A549 (cell line): ENCODE measurements at regions not wholly inside any gene's neighbourhood (a gene's known extent, or its start where the extent isn't known, plus 50 kb on each side); places are given as distances from the start of the nearest gene placed in this dataset.

Experiments
- ATAC-seq, 2 experiments: fragments of 200-7000 bp in 1 of 2; fragments of >200 bp in 1 of 2; cut with Nextera tagmentation in 1 of 2; cut with Tn5 transposase in 1 of 2; 3 replicates each; pipeline versions ENCODE4 v1.8.0 to v1.9.1; 2018 to 2020; ENCODE audit warnings: mild to moderate bottlenecking in 1 of 2, moderate library complexity in 1 of 2
- CTCF ChIA-PET: fragments of 300-600 bp; sonication (Branson Sonifier 250); formaldehyde crosslinking; extraction: SDS; loops from one replicate; lab custom pipeline; 2021; ENCODE audit warnings: antibody characterized with exemption, inconsistent platforms; lab: Yijun Ruan, JAX
- POLR2A ChIA-PET: fragments of 350-600 bp; formaldehyde crosslinking; extraction: SDS; loops from one replicate; lab custom pipeline; 2021; ENCODE audit warnings: antibody characterized with exemption, inconsistent platforms; lab: Yijun Ruan, JAX
- DNase-seq, 2 experiments: peaks; one replicate each; pipeline versions ENCODE4 v3.0.0 to v3.0.0-alpha.2; 2011 to 2016; ENCODE audit warnings: low read depth in 1 of 2, low spot score in 1 of 2
- FAIRE-seq: peaks from 2 replicates; lab custom pipeline; 2011; peaks lifted over from hg19 to GRCh38; lab: Jason Lieb, UNC
- H3K27ac ChIP-seq, 2 experiments: fragments of >200 bp; sonication (Bioruptor Twin); formaldehyde crosslinking; 3 replicates each; pipeline ENCODE4 v1.5.1; 2016 to 2017
- H3K4me1 ChIP-seq: fragments of >200 bp; sonication (Bioruptor Twin); formaldehyde crosslinking; 3 replicates; pipeline ENCODE4 v1.6.1; 2016
- H3K4me2 ChIP-seq: fragments of >200 bp; sonication (Bioruptor Twin); formaldehyde crosslinking; 3 replicates; pipeline ENCODE4 v1.6.1; 2016
- H3K4me3 ChIP-seq: fragments of >200 bp; sonication (Bioruptor Twin); formaldehyde crosslinking; 3 replicates; pipeline ENCODE4 v1.5.1; 2016
- H3K9me3 ChIP-seq: fragments of >200 bp; sonication (Bioruptor Twin); formaldehyde crosslinking; 3 replicates; pipeline ENCODE4 v1.6.1; 2016
- BHLHE40 ChIP-seq: IDR thresholded peaks from 2 replicates; pipeline ENCODE4 v1.6.1; 2012; ENCODE audit warnings: low read depth, low read length, inconsistent platforms
- CHD4 ChIP-seq: fragments of 200-600 bp; sonication (generic); IDR thresholded peaks from 2 replicates; pipeline ENCODE4 v1.6.1; 2016; ENCODE audit warnings: antibody characterized with exemption, mild to moderate bottlenecking, borderline replicate concordance
- CTCF ChIP-seq: fragments of >200 bp; sonication (Bioruptor Twin); formaldehyde crosslinking; IDR thresholded peaks from 3 replicates; pipeline ENCODE4 v1.5.1; 2016
- E2F6 ChIP-seq: IDR thresholded peaks from 2 replicates; pipeline ENCODE4 v1.6.1; 2012; ENCODE audit warnings: low read depth, borderline replicate concordance
- ELK1 ChIP-seq: fragments of 150-350 bp; IDR thresholded peaks from 2 replicates; pipeline ENCODE4 v1.6.1; 2014; ENCODE audit warnings: low read depth, mild to moderate bottlenecking, low read length
- FOXS1 ChIP-seq: fragments of 250-450 bp; sonication (Bioruptor Pico); IDR thresholded peaks from 2 replicates; pipeline ENCODE4 v1.5.0; 2020; ENCODE audit warnings: mild to moderate bottlenecking, moderate library complexity
- GATA3 ChIP-seq: IDR thresholded peaks from 2 replicates; pipeline ENCODE4 v1.6.1; 2012; ENCODE audit warnings: borderline replicate concordance
- HES2 ChIP-seq: fragments of >200 bp; sonication (Bioruptor Twin); formaldehyde crosslinking; IDR thresholded peaks from 2 replicates; pipeline ENCODE4 v1.6.1; 2016
- HOXA7 ChIP-seq: fragments of 250-450 bp; sonication (Bioruptor Pico); IDR thresholded peaks from 2 replicates; pipeline ENCODE4 v1.5.0; 2020; ENCODE audit warnings: mild to moderate bottlenecking, moderate library complexity
- JUN ChIP-seq, 2 experiments: fragments of >200 bp; sonication (Bioruptor Twin); formaldehyde crosslinking; IDR thresholded peaks; 2 replicates in 1 of 2; 3 replicates in 1 of 2; pipeline ENCODE4 v1.6.1; 2016 to 2017
- NFE2L2 ChIP-seq: fragments of 150-350 bp; conservative IDR thresholded peaks from 2 replicates; pipeline ENCODE4 v1.6.1; 2014; ENCODE audit warnings: low read length
- NR3C1 ChIP-seq: fragments of >200 bp; sonication (Bioruptor Twin); formaldehyde crosslinking; IDR thresholded peaks from 3 replicates; pipeline ENCODE4 v1.6.1; 2017
- PBX3 ChIP-seq: IDR thresholded peaks from 2 replicates; pipeline ENCODE4 v1.6.1; 2012
- PHF8 ChIP-seq: fragments of 200-600 bp; sonication (generic); IDR thresholded peaks from 2 replicates; pipeline ENCODE4 v1.6.1; 2016; ENCODE audit warnings: low read depth, mild to moderate bottlenecking, antibody characterized with exemption, moderate library complexity, borderline replicate concordance
- POLR2AphosphoS2 ChIP-seq: conservative IDR thresholded peaks from 2 replicates; pipeline ENCODE4 v1.6.1; 2012; ENCODE audit warnings: low read length, improper control_type of control experiment, inconsistent platforms
- SMC3 ChIP-seq: fragments of >200 bp; sonication (Bioruptor Twin); formaldehyde crosslinking; IDR thresholded peaks from 3 replicates; pipeline ENCODE4 v1.6.1; 2018; ENCODE audit warnings: inconsistent platforms
- SREBF2 ChIP-seq: fragments of 450-650 bp; IDR thresholded peaks from 2 replicates; pipeline ENCODE4 v1.6.1; 2014; ENCODE audit warnings: mild to moderate bottlenecking, moderate library complexity
- TP53 ChIP-seq: fragments of 250-450 bp; sonication (Bioruptor Pico); IDR thresholded peaks from 2 replicates; pipeline ENCODE4 v1.5.0; 2021; ENCODE audit warnings: mild to moderate bottlenecking, moderate library complexity
- ZC3H11A ChIP-seq: fragments of 450-650 bp; IDR thresholded peaks from 2 replicates; pipeline ENCODE4 v1.6.1; 2014; ENCODE audit warnings: antibody characterized with exemption, mild to moderate bottlenecking
- ZSCAN20 ChIP-seq: fragments of 250-450 bp; sonication (Bioruptor Pico); IDR thresholded peaks from 2 replicates; pipeline ENCODE4 v1.8.0; 2022; ENCODE audit warnings: mild to moderate bottlenecking, moderate library complexity
- WGBS: methylation state at CpG from one replicate; pipeline ENCODE4 v1.1.6; 2017; ENCODE audit errors: missing lambda C conversion rate; 5-methylcytosine and 5-hydroxymethylcytosine counted together

- TF ChIP-seq ELK1 (no peak), NFE2L2 (no peak), CTCF (no peak), HOXA7 (no peak), CHD4 (no peak)
- POLR2A ChIA-PET = no interaction called here
Measured at GRCh38 chr6:170047823-170048222, 243.1 kb downstream of the DLL1 start.

GRCh38 chr6:170046791-170047626 is 243.9 kb downstream of the DLL1 start:
- no peak for FAIRE-seq
- no peaks in the 10 kb centered on the region for H3K4me1 ChIP-seq
- 30% methylated on average over 17 of the region's 18 CpGs for WGBS

More at GRCh38 chr6:170047823-170048222, 243.1 kb downstream of the DLL1 start:
- Histone ChIP-seq H3K27ac (no peak overlapping the region), H3K4me2 (no peak overlapping the region), H3K4me3 (no peak overlapping the region), H3K4me1 (no peaks in the 10 kb centered on the region), H3K9me3 (no peaks in the 10 kb centered on the region)
- ATAC-seq (no peak), DNase-seq (no peak), FAIRE-seq (no peak)
- CTCF ChIA-PET = interaction anchor here (1.0 kb wide), 1 partner anchor 12 kb away, joined by 3 read pairs; no protein-coding TSS in a partner anchor
- WGBS = 75% methylated on average over 6 of the region's 6 CpGs

GRCh38 chr6:170045981-170046667 is 244.8 kb downstream of the DLL1 start:
- ATAC-seq (no peak), FAIRE-seq (no peak), DNase-seq (no peak)
- ChIA-PET POLR2A (no interaction called here), CTCF (no interaction called here)
- H3K4me1 ChIP-seq = no peaks in the 10 kb centered on the region
- WGBS = 30% methylated on average over 13 of the region's 33 CpGs
- no peaks in the 10 kb centered on the region for H3K9me3 ChIP-seq
- no peak overlapping the region for H3K27ac ChIP-seq
- no peak overlapping the region for H3K4me3 ChIP-seq
- no peak overlapping the region for H3K4me2 ChIP-seq
- TF ChIP-seq BHLHE40 (no peak), CTCF (no peak), ZSCAN20 (CRISPR knock-in tag) (no peak), JUN (IDR thresholded peaks at IDR 0.05) (no peak), TP53 (CRISPR knock-in tag) (no peak), E2F6 (no peak), SREBF2 (no peak), GATA3 (no peak), SMC3 (no peak), HES2 (no peak), PHF8 (no peak), NR3C1 (no peak)

More at GRCh38 chr6:170046791-170047626, 243.9 kb downstream of the DLL1 start:
- no peak overlapping the region for H3K4me2 ChIP-seq
- no peak for DNase-seq
- H3K4me3 ChIP-seq = no peak overlapping the region
- CTCF ChIA-PET = no interaction called here
- no peaks in the 10 kb centered on the region for H3K9me3 ChIP-seq
- no peak overlapping the region for H3K27ac ChIP-seq
- TF ChIP-seq NR3C1 (no peak), POLR2AphosphoS2 (no peak), E2F6 (no peak), ZC3H11A (no peak), PBX3 (no peak), FOXS1 (CRISPR knock-in tag) (no peak)
- no peak for ATAC-seq
- POLR2A ChIA-PET = no interaction called here
